ENCODE measurements at regions not wholly inside any gene's neighbourhood (a gene's known extent, or its start where the extent isn't known, plus 50 kb on each side); places are given as distances from the start of the nearest gene placed in this dataset.

DNA sequence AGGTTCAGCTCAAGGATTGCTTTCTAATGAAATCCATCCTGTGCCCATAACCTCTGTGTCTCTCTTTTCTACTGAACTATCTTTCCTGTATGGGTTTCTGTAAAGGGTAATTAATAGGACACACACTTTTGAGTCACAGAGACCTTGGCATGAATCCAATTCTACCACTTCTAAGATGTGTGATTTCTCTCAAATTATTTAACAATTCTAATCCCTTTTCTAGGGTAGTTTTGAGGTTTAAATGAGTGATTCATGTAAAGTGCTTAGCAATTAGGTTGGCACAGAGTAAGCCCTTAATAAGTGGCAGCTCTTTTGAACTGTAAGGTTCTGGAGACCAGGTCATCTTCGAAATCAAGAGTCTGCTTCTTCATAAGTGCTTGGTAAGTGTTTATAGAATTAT is 202.7 kb downstream of the RASSF9 start:
- no peaks in the 10 kb centered on the region for H3K27me3 Mint-ChIP-seq
- no peak for DNase-seq
- no peaks in the 10 kb centered on the region for H3K4me1 ChIP-seq (ENCODE audit: insufficient read depth, low read length)
- POLR2A ChIA-PET, result no interaction called here
- H3K4me3 ChIP-seq (ENCODE audit: low read length), result no peak overlapping the region
- CTCF ChIA-PET, result no interaction called here
- H3K4me1 Mint-ChIP-seq (ENCODE audit: low read depth), result no peaks in the 10 kb centered on the region
- no peak overlapping the region for H3K27ac ChIP-seq (ENCODE audit: low read depth in 1 of 2, low read length in 2 of 2)
- H3K36me3 Mint-ChIP-seq (ENCODE audit: low read depth), result no peaks in the 10 kb centered on the region
- intact Hi-C loops (cut with DNase I, micrococcal nuclease), result no loop called here
- H3K4me3 Mint-ChIP-seq, result no peak overlapping the region
- no peaks in the 10 kb centered on the region for H3K9me3 ChIP-seq (ENCODE audit: control insufficient read depth in 1 of 2, insufficient read depth in 1 of 2, low read length in 2 of 2)
- H3K36me3 ChIP-seq (ENCODE audit: insufficient read depth, low read length), result no peaks in the 10 kb centered on the region
- H3K9me3 Mint-ChIP-seq, result peaks cover under 1% of the 10 kb centered on the region
- no peak overlapping the region for H3K27ac Mint-ChIP-seq
- no peaks in the 10 kb centered on the region for H3K27me3 ChIP-seq (ENCODE audit: control insufficient read depth in 1 of 2, insufficient read depth in 2 of 2, low read length in 2 of 2)
- ATAC-seq (ENCODE audit: poor library complexity), result no peak
- TF ChIP-seq, protein P1, sequence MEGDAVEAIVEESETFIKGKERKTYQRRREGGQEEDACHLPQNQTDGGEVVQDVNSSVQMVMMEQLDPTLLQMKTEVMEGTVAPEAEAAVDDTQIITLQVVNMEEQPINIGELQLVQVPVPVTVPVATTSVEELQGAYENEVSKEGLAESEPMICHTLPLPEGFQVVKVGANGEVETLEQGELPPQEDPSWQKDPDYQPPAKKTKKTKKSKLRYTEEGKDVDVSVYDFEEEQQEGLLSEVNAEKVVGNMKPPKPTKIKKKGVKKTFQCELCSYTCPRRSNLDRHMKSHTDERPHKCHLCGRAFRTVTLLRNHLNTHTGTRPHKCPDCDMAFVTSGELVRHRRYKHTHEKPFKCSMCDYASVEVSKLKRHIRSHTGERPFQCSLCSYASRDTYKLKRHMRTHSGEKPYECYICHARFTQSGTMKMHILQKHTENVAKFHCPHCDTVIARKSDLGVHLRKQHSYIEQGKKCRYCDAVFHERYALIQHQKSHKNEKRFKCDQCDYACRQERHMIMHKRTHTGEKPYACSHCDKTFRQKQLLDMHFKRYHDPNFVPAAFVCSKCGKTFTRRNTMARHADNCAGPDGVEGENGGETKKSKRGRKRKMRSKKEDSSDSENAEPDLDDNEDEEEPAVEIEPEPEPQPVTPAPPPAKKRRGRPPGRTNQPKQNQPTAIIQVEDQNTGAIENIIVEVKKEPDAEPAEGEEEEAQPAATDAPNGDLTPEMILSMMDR (IDR thresholded peaks at IDR 0.05), result no peak

DNA sequence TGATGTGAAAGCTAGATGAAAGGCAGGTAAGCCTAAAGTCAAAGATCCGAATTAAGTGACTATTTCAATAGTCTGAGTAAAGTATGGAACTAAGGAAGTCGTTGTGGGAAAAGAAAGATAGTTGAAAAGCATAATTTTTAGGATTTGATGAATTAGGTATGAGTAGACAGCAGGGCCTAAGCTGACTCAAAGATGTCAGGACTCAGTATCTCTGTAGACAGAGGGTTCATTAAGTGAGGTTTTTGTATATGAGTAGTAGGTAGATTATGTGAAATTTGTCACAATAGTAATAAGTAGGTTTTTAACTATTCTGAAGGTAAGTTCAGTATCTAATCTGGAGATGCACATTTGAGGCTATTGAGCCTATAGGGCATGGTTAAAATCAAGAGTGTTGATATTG is 196.4 kb downstream of the RASSF9 start:
- no peaks in the 10 kb centered on the region for H3K36me3 Mint-ChIP-seq (ENCODE audit: low read depth)
- no peak for DNase-seq
- CTCF ChIA-PET, result no interaction called here

DNA sequence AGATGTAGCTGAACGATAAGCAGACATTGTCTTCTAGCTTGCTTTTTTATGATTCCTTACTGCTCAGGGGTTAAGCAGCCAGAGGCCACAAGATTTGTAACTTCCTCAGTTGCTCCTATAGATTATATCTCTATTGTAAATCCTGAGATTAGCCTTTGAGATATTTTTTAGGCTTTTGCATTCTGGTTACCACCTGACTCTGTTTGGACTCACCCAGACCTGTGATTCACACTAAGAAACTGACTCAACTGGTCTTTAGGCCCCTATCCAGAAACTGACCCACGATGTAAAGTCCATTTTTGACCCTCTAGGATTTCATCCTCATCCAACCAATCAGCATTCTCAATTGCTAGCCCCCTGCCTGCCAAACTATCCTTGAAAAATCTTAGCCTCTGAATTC is 194.4 kb downstream of the RASSF9 start:
- Mint-ChIP-seq H3K4me3 (no peak overlapping the region), H3K4me1 (ENCODE audit: low read depth) (no peaks in the 10 kb centered on the region), H3K27me3 (no peaks in the 10 kb centered on the region), H3K36me3 (ENCODE audit: low read depth) (no peaks in the 10 kb centered on the region), H3K27ac (no peak overlapping the region), H3K9me3 (peaks cover 2% of the 10 kb centered on the region)
- intact Hi-C loops (cut with DNase I, micrococcal nuclease), result no loop called here
- H3K36me3 ChIP-seq (ENCODE audit: insufficient read depth, low read length), result no peaks in the 10 kb centered on the region
- DNase-seq (no peak), ATAC-seq (ENCODE audit: poor library complexity) (no peak)
- no peaks in the 10 kb centered on the region for H3K9me3 ChIP-seq (ENCODE audit: control insufficient read depth in 1 of 2, insufficient read depth in 1 of 2, low read length in 2 of 2)
- H3K27ac ChIP-seq (ENCODE audit: low read depth in 1 of 2, low read length in 2 of 2), result no peak overlapping the region
- no peaks in the 10 kb centered on the region for H3K4me1 ChIP-seq (ENCODE audit: insufficient read depth, low read length)
- CTCF ChIA-PET, result no interaction called here
- TF ChIP-seq, protein P1 (IDR thresholded peaks at IDR 0.05), result no peak
- H3K4me3 ChIP-seq (ENCODE audit: low read length), result no peak overlapping the region
- no peaks in the 10 kb centered on the region for H3K27me3 ChIP-seq (ENCODE audit: control insufficient read depth in 1 of 2, insufficient read depth in 2 of 2, low read length in 2 of 2)
- POLR2A ChIA-PET, result no interaction called here

More for the DNA sequence above, 196.4 kb downstream of the RASSF9 start:
- Mint-ChIP-seq H3K27ac (no peak overlapping the region), H3K9me3 (no peaks in the 10 kb centered on the region), H3K4me1 (ENCODE audit: low read depth) (no peaks in the 10 kb centered on the region), H3K27me3 (no peaks in the 10 kb centered on the region), H3K4me3 (no peak overlapping the region)
- no peak overlapping the region for H3K27ac ChIP-seq (ENCODE audit: low read depth in 1 of 2, low read length in 2 of 2)
- TF ChIP-seq, protein P1 (IDR thresholded peaks at IDR 0.05), result no peak
- no peaks in the 10 kb centered on the region for H3K9me3 ChIP-seq (ENCODE audit: control insufficient read depth in 1 of 2, insufficient read depth in 1 of 2, low read length in 2 of 2)
- H3K27me3 ChIP-seq (ENCODE audit: control insufficient read depth in 1 of 2, insufficient read depth in 2 of 2, low read length in 2 of 2), result no peaks in the 10 kb centered on the region
- H3K36me3 ChIP-seq (ENCODE audit: insufficient read depth, low read length), result no peaks in the 10 kb centered on the region
- no peak overlapping the region for H3K4me3 ChIP-seq (ENCODE audit: low read length)
- POLR2A ChIA-PET, result no interaction called here
- intact Hi-C loops (cut with DNase I, micrococcal nuclease), result no loop called here
- no peaks in the 10 kb centered on the region for H3K4me1 ChIP-seq (ENCODE audit: insufficient read depth, low read length)
- no peak for ATAC-seq (ENCODE audit: poor library complexity)
